HCT116 (cell line): ENCODE measurements at regions not wholly inside any gene's neighbourhood (a gene's known extent, or its start where the extent isn't known, plus 50 kb on each side); places are given as distances from the start of the nearest gene placed in this dataset.

Source experiments
- CTCF ChIP-seq, 3 experiments: fragments of 200-600 bp in 1 of 3; sonication (generic) in 1 of 3; IDR thresholded peaks in 2 of 3; conservative IDR thresholded peaks in 1 of 3; 2 replicates each; pipeline ENCODE4 v1.5.1; 2012 to 2017; ENCODE audit warnings: low read depth in 2 of 3, low read length in 2 of 3, antibody characterized with exemption in 1 of 3, borderline replicate concordance in 1 of 3, control low read depth in 1 of 3, mild to moderate bottlenecking in 1 of 3, mixed read lengths in 1 of 3, mixed run types in 1 of 3, moderate library complexity in 1 of 3; ENCODE audit not compliant: insufficient read depth in 1 of 3
- EZH2 ChIP-seq: fragments of 200-600 bp; sonication (generic); IDR thresholded peaks from 2 replicates; pipeline ENCODE4 v1.6.1; 2017; ENCODE audit warnings: antibody characterized with exemption, mixed run types
- JUND ChIP-seq: IDR thresholded peaks from 2 replicates; pipeline ENCODE4 v1.6.1; 2012
- POLR2A ChIP-seq: IDR thresholded peaks from 2 replicates; pipeline ENCODE4 v1.7.0; 2011; ENCODE audit warnings: borderline replicate concordance; ENCODE audit not compliant: insufficient read depth, insufficient read length; ENCODE audit errors: extremely low read depth
- YY1 ChIP-seq: IDR thresholded peaks from 2 replicates; pipeline ENCODE4 v1.6.1; 2011; ENCODE audit warnings: low read length, low read depth, moderate library complexity, mild to moderate bottlenecking; ENCODE audit not compliant: insufficient replicate concordance; ENCODE audit errors: extremely low read depth

DNA sequence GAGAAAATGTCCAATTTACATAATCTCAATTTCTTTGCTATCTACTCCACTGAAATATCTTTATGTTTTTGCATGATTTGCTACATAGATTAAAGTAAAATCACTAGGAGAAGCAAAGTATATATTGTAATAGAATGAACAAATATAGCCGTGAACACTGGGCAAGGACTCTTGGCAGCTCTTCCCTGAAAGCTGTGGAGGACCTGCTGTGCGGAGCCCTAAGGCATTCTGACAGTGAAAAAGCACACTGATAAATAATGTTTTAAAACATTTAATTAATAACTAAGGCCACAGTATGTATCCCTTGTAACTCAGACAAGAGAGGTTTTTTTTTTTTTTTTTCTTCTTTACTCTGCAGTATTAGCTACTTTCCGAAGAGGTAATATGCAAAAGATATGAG is 256.1 kb upstream of the DPYD start:
- TF ChIP-seq CTCF (IDR thresholded peaks at IDR 0.05 in 2 of 3, conservative IDR thresholded peaks at IDR 0.05 in 1 of 3; ENCODE audit: borderline replicate concordance in 1 of 3, insufficient read depth in 1 of 3, low read depth in 2 of 3, low read length in 2 of 3) (no peak), POLR2A (no peak), EZH2 (no peak), JUND (no peak), YY1 (no peak)
